A673 (cell line): ENCODE measurements at regions not wholly inside any gene's neighbourhood (a gene's known extent, or its start where the extent isn't known, plus 50 kb on each side); places are given as distances from the start of the nearest gene placed in this dataset.

Experiments
- BruUV-seq: library from RNA; stranded (reverse); fragments of 400-500 nt; replicated peaks from 2 replicates; lab custom pipeline; 2021; lab: Mats Ljungman, UMichigan
- CTCF ChIA-PET: fragments of 300-600 bp; sonication (Branson Sonifier 250); formaldehyde crosslinking; loops from one replicate; lab custom pipeline; 2022; ENCODE audit warnings: antibody characterized with exemption; lab: Charles Lee
- POLR2A ChIA-PET: fragments of 300-600 bp; sonication (Branson Sonifier 250); formaldehyde crosslinking; loops from one replicate; lab custom pipeline; 2022; ENCODE audit warnings: antibody characterized with exemption; ENCODE audit not compliant: low non-redundant PET; lab: Charles Lee
- DNase-seq: peaks from one replicate; pipeline ENCODE4 v3.0.0-alpha.2; 2015; ENCODE audit warnings: low spot score
- H3K27ac ChIP-seq: fragments of 200-600 bp; sonication (generic); 2 replicates; pipeline ENCODE4 v1.5.1; 2016; ENCODE audit warnings: mixed run types, low read depth, mild to moderate bottlenecking, mixed read lengths, antibody characterized with exemption, low read length; ENCODE audit not compliant: poor library complexity, severe bottlenecking
- H3K27me3 ChIP-seq: fragments of 200-600 bp; sonication (generic); replicated peaks from 2 replicates; pipeline ENCODE4 v1.6.1; 2017; ENCODE audit warnings: mixed run types, low read depth, mild to moderate bottlenecking, mixed read lengths, antibody characterized with exemption, low read length; ENCODE audit not compliant: insufficient read depth, poor library complexity
- H3K36me3 ChIP-seq: fragments of 200-600 bp; sonication (generic); 2 replicates; pipeline ENCODE4 v1.6.1; 2016; ENCODE audit warnings: mixed run types, mild to moderate bottlenecking, mixed read lengths, antibody characterized with exemption, low read length; ENCODE audit not compliant: insufficient read depth, poor library complexity, severe bottlenecking
- H3K4me1 ChIP-seq: fragments of 200-600 bp; sonication (generic); 2 replicates; pipeline ENCODE4 v1.6.1; 2017; ENCODE audit warnings: mixed run types, mild to moderate bottlenecking, mixed read lengths, antibody characterized with exemption, low read length; ENCODE audit not compliant: insufficient read depth, poor library complexity, severe bottlenecking
- H3K4me3 ChIP-seq: fragments of 200-600 bp; sonication (generic); 2 replicates; pipeline ENCODE4 v1.5.1; 2016; ENCODE audit warnings: low read depth, mixed run types, mild to moderate bottlenecking, mixed read lengths, low read length; ENCODE audit not compliant: poor library complexity, severe bottlenecking
- H3K9me3 ChIP-seq: fragments of 200-600 bp; sonication (generic); 2 replicates; pipeline ENCODE4 v1.6.1; 2016; ENCODE audit warnings: mixed run types, low read depth, mild to moderate bottlenecking, mixed read lengths, antibody characterized with exemption, low read length; ENCODE audit not compliant: poor library complexity, severe bottlenecking
- EZH2 ChIP-seq: fragments of 200-600 bp; sonication (generic); IDR thresholded peaks from 2 replicates; pipeline ENCODE4 v1.6.1; 2017; ENCODE audit warnings: borderline replicate concordance, low read depth, mild to moderate bottlenecking, mixed read lengths, antibody characterized with exemption, low read length; ENCODE audit not compliant: poor library complexity, severe bottlenecking
- intact Hi-C: fragments of 100-400 bp; cut with micrococcal nuclease; formaldehyde crosslinking; loops from one replicate; pipeline ENCODE4 v1.10.0; 2022; ENCODE audit not compliant: unreplicated experiment
- TF ChIP-seq, protein P1 (sequence below): fragments of 300-800, 200-600 bp; sonication (generic); conservative IDR thresholded peaks from 2 replicates; pipeline ENCODE4 v1.5.1; 2017; ENCODE audit warnings: low read depth, mild to moderate bottlenecking, antibody characterized with exemption, low read length, moderate library complexity, mixed read lengths

DNA sequence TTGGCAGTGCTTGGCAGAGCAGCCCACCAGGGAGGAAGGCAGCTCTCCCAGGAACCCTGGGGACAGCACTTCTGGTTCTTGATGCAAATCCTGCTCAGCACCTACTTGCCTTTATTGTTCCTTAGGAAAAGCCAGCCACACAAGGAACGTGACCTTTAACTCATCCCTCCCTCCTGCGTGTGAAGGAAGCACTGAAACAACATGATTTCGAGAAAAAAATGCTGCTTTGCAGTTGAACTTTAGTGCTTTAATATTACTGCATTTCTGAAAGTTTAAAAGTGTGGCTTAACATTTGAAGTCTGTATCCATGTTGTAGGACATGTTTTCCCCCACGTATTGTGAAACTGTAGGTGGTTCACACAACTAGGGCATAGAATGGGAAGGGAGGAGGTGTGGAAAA, 50.4 kb upstream of the CTNNB1 start:
- POLR2A ChIA-PET = no interaction called here
- Histone ChIP-seq H3K9me3 (no peaks in the 10 kb centered on the region), H3K27ac (no peak overlapping the region), H3K36me3 (no peaks in the 10 kb centered on the region), H3K4me3 (no peak overlapping the region), H3K27me3 (no peaks in the 10 kb centered on the region), H3K4me1 (no peaks in the 10 kb centered on the region)
- no peak for DNase-seq
- TF ChIP-seq, protein P1, sequence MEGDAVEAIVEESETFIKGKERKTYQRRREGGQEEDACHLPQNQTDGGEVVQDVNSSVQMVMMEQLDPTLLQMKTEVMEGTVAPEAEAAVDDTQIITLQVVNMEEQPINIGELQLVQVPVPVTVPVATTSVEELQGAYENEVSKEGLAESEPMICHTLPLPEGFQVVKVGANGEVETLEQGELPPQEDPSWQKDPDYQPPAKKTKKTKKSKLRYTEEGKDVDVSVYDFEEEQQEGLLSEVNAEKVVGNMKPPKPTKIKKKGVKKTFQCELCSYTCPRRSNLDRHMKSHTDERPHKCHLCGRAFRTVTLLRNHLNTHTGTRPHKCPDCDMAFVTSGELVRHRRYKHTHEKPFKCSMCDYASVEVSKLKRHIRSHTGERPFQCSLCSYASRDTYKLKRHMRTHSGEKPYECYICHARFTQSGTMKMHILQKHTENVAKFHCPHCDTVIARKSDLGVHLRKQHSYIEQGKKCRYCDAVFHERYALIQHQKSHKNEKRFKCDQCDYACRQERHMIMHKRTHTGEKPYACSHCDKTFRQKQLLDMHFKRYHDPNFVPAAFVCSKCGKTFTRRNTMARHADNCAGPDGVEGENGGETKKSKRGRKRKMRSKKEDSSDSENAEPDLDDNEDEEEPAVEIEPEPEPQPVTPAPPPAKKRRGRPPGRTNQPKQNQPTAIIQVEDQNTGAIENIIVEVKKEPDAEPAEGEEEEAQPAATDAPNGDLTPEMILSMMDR = no peak
- no peak for TF ChIP-seq EZH2
- CTCF ChIA-PET = no interaction called here
- intact Hi-C loops = no loop called here
- no TSS peak for BruUV-seq
